ENCODE measurements at regions not wholly inside any gene's neighbourhood (a gene's known extent, or its start where the extent isn't known, plus 50 kb on each side); places are given as distances from the start of the nearest gene placed in this dataset.

GRCh38 chr4:90039122-90039521, 88.1 kb upstream of the CCSER1 start:
- TF ChIP-seq CTCF (IDR thresholded peaks at IDR 0.05): no peak
- no peak for TF ChIP-seq POLR2A (IDR thresholded peaks at IDR 0.05)
